Central memory CD8-positive, alpha-beta T cell (primary cell): ENCODE measurements at regions not wholly inside any gene's neighbourhood (a gene's known extent, or its start where the extent isn't known, plus 50 kb on each side); places are given as distances from the start of the nearest gene placed in this dataset.

Source experiments
- ATAC-seq: fragments of 150-1000 bp; cut with Tn5 transposase; replicated peaks from 2 replicates; pipeline ENCODE4 v1.10.0; 2022; ENCODE audit warnings: mild to moderate bottlenecking, moderate FRiP score, moderate number of reproducible peaks; ENCODE audit not compliant: poor library complexity, severe bottlenecking; ENCODE audit errors: extremely low read depth
- DNase-seq, 2 donors: peaks; one replicate each; pipeline ENCODE4 v3.0.0; 2021; ENCODE audit warnings: low spot score in 2 of 2
- H3K27ac Mint-ChIP-seq: one replicate; pipeline ENCODE4 v1.8.0; 2022; ENCODE audit warnings: low read depth, mild to moderate bottlenecking, moderate library complexity, mixed read lengths
- H3K27me3 Mint-ChIP-seq: one replicate; pipeline ENCODE4 v1.8.0; 2022; ENCODE audit warnings: mixed read lengths
- H3K36me3 Mint-ChIP-seq: one replicate; pipeline ENCODE4 v1.8.0; 2022; ENCODE audit warnings: mild to moderate bottlenecking, moderate library complexity, mixed read lengths; ENCODE audit not compliant: insufficient read depth
- H3K4me1 Mint-ChIP-seq: one replicate; pipeline ENCODE4 v1.8.0; 2022; ENCODE audit warnings: mixed read lengths
- H3K4me3 Mint-ChIP-seq: one replicate; pipeline ENCODE4 v1.8.0; 2022; ENCODE audit warnings: mild to moderate bottlenecking, moderate library complexity, mixed read lengths
- H3K9me3 Mint-ChIP-seq: one replicate; pipeline ENCODE4 v1.8.0; 2022; ENCODE audit warnings: mixed read lengths

DNA sequence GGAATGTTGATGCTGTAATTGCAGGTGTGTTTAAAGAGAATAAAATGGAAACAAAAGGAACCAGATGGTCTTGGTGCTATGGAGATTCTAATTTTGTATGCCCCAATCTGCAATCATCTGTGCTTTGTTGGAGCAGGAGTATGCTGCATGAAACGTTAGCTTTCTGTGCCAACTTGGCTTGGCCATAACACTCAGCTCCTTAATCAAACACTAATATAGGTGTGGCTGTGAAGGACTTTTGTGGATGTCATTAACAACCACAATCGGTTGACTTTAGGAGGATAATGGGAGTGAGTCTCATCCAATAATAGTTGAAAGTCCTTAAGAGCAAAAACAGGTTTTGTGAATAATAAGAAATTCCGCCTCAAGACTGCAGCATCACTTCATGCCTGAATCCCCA lies 399.2 kb downstream of the NLGN4X start:
- no peaks in the 10 kb centered on the region for H3K4me1 Mint-ChIP-seq
- H3K27ac Mint-ChIP-seq = no peak overlapping the region
- peaks cover 30% of the 10 kb centered on the region for H3K9me3 Mint-ChIP-seq
- no peak for DNase-seq
- H3K27me3 Mint-ChIP-seq = no peaks in the 10 kb centered on the region
- H3K36me3 Mint-ChIP-seq = no peaks in the 10 kb centered on the region
- no peak overlapping the region for H3K4me3 Mint-ChIP-seq
- no peak for ATAC-seq

DNA sequence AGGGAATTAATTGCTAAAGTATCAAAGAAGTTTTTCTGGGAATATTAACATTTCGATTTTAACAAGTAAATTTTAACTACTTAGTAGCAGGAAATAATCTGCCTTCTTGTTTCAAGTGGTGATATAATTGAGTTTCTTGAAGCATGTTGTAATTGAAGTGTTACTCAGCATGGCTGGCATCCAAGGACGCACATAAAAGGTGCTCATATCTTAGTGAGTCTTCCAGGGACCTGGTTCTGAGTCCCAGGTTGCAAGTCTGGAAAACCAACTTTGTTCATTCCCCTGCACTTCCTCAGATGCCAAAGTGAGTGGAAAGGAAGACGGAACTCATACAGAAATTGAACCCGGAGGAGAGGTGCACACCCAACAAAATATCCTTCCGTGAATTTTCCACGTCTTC lies 399.6 kb downstream of the NLGN4X start:
- no peak for DNase-seq
- Mint-ChIP-seq H3K4me3 (no peak overlapping the region), H3K27ac (no peak overlapping the region), H3K9me3 (peaks cover 30% of the 10 kb centered on the region), H3K36me3 (no peaks in the 10 kb centered on the region), H3K27me3 (no peaks in the 10 kb centered on the region), H3K4me1 (no peaks in the 10 kb centered on the region)
- ATAC-seq = no peak

DNA sequence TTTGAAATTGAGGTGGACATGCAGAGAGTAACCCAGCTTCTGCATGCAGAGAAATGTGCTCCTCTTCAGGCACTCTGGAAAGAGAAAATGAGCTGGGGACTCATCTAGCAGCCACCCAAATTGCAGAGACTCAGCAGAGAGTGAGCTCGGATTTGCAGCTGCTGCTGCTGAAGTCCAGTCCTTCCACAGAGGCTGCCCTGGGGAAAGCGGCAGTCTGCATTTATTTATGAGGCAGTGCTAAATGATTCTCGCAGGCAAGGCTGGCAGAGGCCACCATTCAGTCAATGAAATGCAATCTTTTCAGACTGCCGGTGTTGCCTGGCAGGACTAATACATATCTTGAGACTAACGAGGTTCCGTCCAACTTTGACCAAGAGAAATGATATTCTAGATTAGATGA lies 404.8 kb downstream of the NLGN4X start:
- H3K4me1 Mint-ChIP-seq = no peaks in the 10 kb centered on the region
- H3K36me3 Mint-ChIP-seq = no peaks in the 10 kb centered on the region
- no peak for ATAC-seq
- no peak overlapping the region for H3K27ac Mint-ChIP-seq
- H3K27me3 Mint-ChIP-seq = no peaks in the 10 kb centered on the region
- H3K9me3 Mint-ChIP-seq = peaks cover 14% of the 10 kb centered on the region
- no peak overlapping the region for H3K4me3 Mint-ChIP-seq
- DNase-seq = no peak

DNA sequence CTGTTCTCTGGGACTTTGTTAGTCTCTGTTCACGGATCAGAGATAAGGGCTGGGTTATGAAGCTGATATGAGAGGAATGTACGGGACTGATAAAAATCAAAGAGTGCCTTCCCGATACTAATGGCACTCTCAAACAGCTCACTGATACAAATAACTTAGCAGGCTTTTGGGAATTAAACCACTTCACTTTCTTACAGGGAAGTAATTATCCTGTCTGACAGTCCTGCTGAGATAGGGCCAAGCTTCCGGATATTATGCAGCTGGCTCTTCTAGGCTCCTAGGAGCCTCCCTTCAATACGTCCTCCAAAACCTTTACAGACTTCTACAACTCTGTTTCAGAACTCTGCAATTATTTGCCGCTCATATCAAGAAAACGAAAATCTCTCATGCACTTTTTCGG lies 418.0 kb downstream of the NLGN4X start:
- Mint-ChIP-seq H3K27me3 (no peaks in the 10 kb centered on the region), H3K4me1 (no peaks in the 10 kb centered on the region), H3K36me3 (no peaks in the 10 kb centered on the region), H3K27ac (no peak overlapping the region), H3K9me3 (no peaks in the 10 kb centered on the region), H3K4me3 (no peak overlapping the region)
- no peak for DNase-seq
- ATAC-seq = no peak

DNA sequence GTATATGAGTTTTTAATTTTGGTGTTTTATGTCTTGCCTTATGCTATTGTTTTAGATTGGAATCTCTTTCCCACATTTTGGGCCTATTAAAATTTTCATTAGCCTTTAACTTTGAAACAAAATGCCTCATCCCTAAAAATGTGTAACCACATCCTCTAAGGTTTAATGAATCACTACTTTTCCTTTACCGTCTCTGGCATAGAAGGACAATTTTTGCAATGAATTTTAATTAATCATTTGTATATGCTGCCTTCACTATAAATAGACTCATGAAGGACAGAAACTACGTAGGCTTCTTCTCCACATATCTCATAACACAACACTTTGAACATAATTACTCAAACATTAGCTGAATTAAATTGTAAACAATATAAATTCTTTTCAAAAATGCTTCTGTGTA lies 421.5 kb downstream of the NLGN4X start:
- no peak for ATAC-seq
- Mint-ChIP-seq H3K9me3 (no peaks in the 10 kb centered on the region), H3K27me3 (no peaks in the 10 kb centered on the region), H3K36me3 (no peaks in the 10 kb centered on the region), H3K4me3 (no peak overlapping the region), H3K27ac (no peak overlapping the region), H3K4me1 (no peaks in the 10 kb centered on the region)
- DNase-seq = no peak

DNA sequence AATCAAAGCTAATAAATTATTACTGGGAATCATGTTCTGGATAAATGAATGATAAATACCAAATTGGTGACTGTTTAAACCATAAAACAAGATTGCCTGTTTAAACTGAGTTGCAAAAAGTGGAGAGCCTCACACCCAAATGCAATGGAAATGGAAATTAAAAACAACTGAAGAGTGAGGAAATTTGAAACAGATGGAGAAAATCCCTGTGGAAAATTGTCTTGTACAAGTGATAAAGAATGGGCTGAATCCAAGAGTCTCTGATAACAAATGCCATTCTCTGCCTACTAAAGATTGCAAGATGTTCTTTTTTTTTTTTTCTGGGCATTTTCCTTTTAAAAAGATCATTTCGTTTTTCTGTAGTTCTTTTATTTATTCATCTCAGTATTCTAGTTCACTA lies 426.3 kb downstream of the NLGN4X start:
- DNase-seq (no peak), ATAC-seq (no peak)
- Mint-ChIP-seq H3K4me1 (no peaks in the 10 kb centered on the region), H3K36me3 (no peaks in the 10 kb centered on the region), H3K27me3 (no peaks in the 10 kb centered on the region), H3K27ac (no peak overlapping the region), H3K4me3 (no peak overlapping the region), H3K9me3 (peaks cover 3% of the 10 kb centered on the region)

DNA sequence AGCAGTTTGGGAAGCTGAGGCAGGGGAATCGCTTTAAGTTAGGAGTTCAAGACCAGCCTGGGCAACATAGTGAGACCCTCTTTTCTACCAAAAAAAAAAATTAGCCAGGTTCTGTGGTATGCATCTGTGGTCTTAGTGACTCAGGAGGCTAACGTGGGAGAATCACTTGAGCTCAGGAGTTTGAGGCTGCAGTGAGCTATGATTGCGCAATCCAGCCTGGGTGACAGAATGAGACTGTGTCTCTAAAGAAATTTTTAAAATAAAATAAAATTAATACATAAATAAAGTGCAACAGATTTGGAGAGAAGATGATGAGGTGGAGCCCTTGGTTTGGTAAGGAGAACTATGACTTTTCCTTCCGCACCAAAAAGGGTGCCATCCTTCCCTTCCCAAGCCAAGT lies 436.9 kb downstream of the NLGN4X start:
- no peaks in the 10 kb centered on the region for H3K4me1 Mint-ChIP-seq
- no peak overlapping the region for H3K4me3 Mint-ChIP-seq
- peaks cover 12% of the 10 kb centered on the region for H3K9me3 Mint-ChIP-seq
- no peak overlapping the region for H3K27ac Mint-ChIP-seq
- no peaks in the 10 kb centered on the region for H3K27me3 Mint-ChIP-seq
- DNase-seq (no peak), ATAC-seq (no peak)
- no peaks in the 10 kb centered on the region for H3K36me3 Mint-ChIP-seq

DNA sequence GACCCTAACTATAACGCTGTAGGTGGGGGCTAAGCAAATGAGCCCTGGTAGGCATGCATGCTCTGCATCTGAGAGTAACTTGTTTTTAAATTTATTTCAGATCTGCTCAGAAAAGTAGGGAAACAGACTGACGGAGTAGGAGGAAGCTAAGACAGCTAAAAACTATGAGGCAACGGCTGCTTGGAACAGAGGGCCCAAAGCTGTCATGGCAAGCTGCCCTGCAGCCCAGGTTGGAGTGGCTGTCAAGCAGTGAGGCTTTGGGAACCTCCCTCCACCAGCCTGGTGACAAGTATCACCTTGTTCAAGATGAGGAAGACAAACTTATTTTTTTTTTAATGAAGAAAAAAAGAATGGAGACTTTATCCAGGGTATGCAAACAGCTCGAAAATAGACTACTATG lies 439.8 kb downstream of the NLGN4X start:
- Mint-ChIP-seq H3K27ac (no peak overlapping the region), H3K4me1 (no peaks in the 10 kb centered on the region), H3K36me3 (no peaks in the 10 kb centered on the region), H3K4me3 (no peak overlapping the region), H3K9me3 (peaks cover 7% of the 10 kb centered on the region), H3K27me3 (no peaks in the 10 kb centered on the region)
- ATAC-seq (no peak), DNase-seq (no peak)

DNA sequence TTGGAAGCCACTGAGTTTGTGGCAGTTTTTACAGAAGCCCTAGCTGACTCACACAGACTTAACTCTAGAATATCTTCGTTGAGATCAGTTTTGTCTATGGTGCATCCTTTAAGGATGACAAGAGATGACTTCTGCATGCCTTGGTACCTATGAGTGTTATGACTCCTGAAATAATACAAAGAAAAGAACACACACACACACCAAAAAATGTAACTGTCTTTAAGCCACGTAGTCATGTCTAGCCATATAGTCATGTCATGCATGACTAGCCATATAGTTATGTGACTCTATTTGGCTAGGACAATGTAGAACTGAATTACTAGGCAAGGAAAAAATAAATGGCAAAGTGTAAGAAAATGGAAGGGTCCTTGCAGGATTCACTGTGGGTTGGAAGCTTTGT lies 447.8 kb downstream of the NLGN4X start:
- ATAC-seq (no peak), DNase-seq (no peak)
- Mint-ChIP-seq H3K27ac (no peak overlapping the region), H3K27me3 (no peaks in the 10 kb centered on the region), H3K9me3 (peaks cover 12% of the 10 kb centered on the region), H3K4me1 (no peaks in the 10 kb centered on the region), H3K36me3 (no peaks in the 10 kb centered on the region), H3K4me3 (no peak overlapping the region)

DNA sequence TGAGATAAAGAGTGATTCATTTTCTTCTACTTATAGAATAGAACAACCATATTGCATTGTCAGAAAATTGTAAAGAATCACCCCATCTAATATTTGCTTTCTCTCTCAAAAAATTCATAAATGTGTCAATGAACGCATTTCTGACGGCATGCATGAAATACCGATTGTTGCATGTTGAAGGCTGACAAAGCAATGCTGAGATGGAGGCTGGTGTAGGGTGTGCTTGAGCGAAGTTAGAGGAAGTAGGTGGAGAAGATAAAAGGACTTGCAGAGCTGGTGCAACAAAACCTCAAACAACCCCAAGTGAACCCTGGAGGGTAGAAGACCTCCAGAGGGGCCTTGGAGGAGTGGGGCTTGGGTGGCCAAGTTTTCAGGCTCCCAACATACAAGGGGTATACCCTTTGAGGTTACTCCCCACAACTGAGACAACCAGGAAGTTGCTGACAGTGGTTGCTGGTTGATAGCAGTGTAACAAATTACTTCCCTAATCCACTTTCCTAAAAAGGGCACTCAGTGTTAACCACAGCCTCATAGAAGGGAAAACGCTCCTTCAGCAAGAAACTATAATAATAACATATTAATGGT lies 452.7 kb downstream of the NLGN4X start:
- no peaks in the 10 kb centered on the region for H3K4me1 Mint-ChIP-seq
- H3K27me3 Mint-ChIP-seq = no peaks in the 10 kb centered on the region
- H3K27ac Mint-ChIP-seq = no peak overlapping the region
- DNase-seq (no peak), ATAC-seq (no peak)
- H3K4me3 Mint-ChIP-seq = no peak overlapping the region
- H3K36me3 Mint-ChIP-seq = no peaks in the 10 kb centered on the region
- H3K9me3 Mint-ChIP-seq = peaks cover 12% of the 10 kb centered on the region

DNA sequence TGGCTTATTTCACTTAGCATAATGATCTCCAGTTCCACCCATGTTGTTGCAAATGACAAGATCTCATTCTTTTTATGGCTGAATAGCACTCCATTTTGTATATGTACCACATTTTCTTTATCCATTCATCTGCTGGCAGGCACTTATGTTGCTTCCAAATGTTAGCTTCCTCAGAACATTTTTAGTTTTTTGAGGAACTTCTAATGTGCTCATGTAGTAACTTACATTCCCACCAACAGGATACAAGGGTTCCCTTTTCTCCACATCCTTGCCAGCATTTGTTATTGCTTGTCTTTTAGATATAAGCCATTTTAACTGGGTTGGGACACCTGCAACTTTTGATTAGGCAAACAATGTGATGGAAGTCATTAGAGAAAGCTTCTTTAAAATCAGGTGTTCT lies 454.2 kb downstream of the NLGN4X start:
- H3K9me3 Mint-ChIP-seq = peaks cover 12% of the 10 kb centered on the region
- H3K27ac Mint-ChIP-seq = no peak overlapping the region
- no peak overlapping the region for H3K4me3 Mint-ChIP-seq
- no peak for ATAC-seq
- H3K4me1 Mint-ChIP-seq = no peaks in the 10 kb centered on the region
- DNase-seq = no peak
- no peaks in the 10 kb centered on the region for H3K36me3 Mint-ChIP-seq
- no peaks in the 10 kb centered on the region for H3K27me3 Mint-ChIP-seq

DNA sequence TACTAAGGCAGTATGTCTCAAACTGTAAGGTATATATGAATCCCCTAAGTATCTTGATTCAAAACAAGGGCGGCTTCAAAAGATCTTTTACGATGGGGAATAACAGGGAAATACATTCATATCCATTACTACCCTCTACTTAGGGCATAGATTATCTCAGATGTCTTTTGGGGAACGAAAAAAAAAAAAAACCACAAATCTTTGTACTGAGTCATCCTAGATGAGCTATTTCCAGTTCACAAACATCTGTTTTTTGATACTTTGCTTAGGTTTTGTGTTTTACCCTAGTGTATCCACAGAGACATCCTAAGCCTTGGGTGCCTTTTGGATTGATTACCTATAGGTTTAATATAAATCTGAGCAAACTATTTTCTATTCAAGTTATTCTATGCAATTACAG lies 457.2 kb downstream of the NLGN4X start:
- no peak overlapping the region for H3K27ac Mint-ChIP-seq
- H3K36me3 Mint-ChIP-seq = no peaks in the 10 kb centered on the region
- ATAC-seq = no peak
- DNase-seq = no peak
- H3K27me3 Mint-ChIP-seq = no peaks in the 10 kb centered on the region
- H3K9me3 Mint-ChIP-seq = no peaks in the 10 kb centered on the region
- no peaks in the 10 kb centered on the region for H3K4me1 Mint-ChIP-seq
- no peak overlapping the region for H3K4me3 Mint-ChIP-seq

DNA sequence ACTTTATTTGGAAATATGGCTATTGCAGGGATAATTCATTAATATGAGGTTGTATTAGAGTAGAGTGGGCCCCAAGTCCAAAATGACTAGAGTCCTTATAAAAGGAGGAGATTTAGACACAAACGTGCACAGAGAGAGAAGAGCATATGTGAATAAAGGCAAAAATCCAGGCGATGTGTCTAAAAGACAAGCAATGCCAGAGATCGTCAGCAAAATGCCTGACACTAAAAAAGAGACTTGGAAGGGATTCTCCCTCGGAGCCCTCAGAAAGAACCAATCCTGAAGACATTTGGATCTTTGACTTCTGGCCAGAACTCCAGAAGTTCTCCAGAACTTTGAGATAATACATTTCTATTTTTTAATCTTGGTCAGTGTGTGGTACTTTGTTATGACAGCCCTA lies 472.1 kb downstream of the NLGN4X start:
- Mint-ChIP-seq H3K4me1 (no peaks in the 10 kb centered on the region), H3K27me3 (no peaks in the 10 kb centered on the region), H3K27ac (no peak overlapping the region), H3K36me3 (peaks cover 2% of the 10 kb centered on the region), H3K9me3 (peaks cover 11% of the 10 kb centered on the region), H3K4me3 (no peak overlapping the region)
- ATAC-seq (no peak), DNase-seq (no peak)

DNA sequence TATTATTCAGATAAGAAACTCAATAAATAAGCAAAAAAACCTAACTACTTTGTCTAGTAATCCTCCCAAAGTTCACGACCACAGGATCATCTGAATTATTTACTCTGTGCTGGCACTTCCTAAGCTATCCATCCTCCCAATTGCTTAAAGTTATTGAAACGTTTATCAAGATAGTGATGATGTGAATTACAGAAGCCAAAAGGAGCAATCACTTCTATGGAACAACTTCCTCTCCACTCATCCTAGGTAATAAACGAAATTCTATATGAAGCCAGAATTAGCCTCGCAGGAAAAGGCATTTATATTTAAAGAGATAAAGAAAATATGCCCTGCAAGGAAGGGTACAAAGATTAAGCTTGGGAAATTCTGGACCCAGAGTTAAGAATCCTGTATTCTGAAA lies 475.4 kb downstream of the NLGN4X start:
- ATAC-seq (no peak), DNase-seq (no peak)
- H3K4me3 Mint-ChIP-seq = no peak overlapping the region
- H3K36me3 Mint-ChIP-seq = peaks cover 2% of the 10 kb centered on the region
- no peak overlapping the region for H3K27ac Mint-ChIP-seq
- no peaks in the 10 kb centered on the region for H3K4me1 Mint-ChIP-seq
- H3K9me3 Mint-ChIP-seq = peaks cover 14% of the 10 kb centered on the region
- H3K27me3 Mint-ChIP-seq = no peaks in the 10 kb centered on the region
